Erythroblast (primary cell): ENCODE measurements at regions not wholly inside any gene's neighbourhood (a gene's known extent, or its start where the extent isn't known, plus 50 kb on each side); places are given as distances from the start of the nearest gene placed in this dataset.

Experiments used
- GATA1 ChIP-seq: IDR thresholded peaks from 2 replicates; pipeline ENCODE4 v1.6.1; 2011; ENCODE audit warnings: low read depth, mild to moderate bottlenecking, control low read depth, low read length, moderate library complexity
- POLR2A ChIP-seq: IDR thresholded peaks from 2 replicates; pipeline ENCODE4 v1.6.1; 2011; ENCODE audit warnings: mild to moderate bottlenecking, low read length

DNA sequence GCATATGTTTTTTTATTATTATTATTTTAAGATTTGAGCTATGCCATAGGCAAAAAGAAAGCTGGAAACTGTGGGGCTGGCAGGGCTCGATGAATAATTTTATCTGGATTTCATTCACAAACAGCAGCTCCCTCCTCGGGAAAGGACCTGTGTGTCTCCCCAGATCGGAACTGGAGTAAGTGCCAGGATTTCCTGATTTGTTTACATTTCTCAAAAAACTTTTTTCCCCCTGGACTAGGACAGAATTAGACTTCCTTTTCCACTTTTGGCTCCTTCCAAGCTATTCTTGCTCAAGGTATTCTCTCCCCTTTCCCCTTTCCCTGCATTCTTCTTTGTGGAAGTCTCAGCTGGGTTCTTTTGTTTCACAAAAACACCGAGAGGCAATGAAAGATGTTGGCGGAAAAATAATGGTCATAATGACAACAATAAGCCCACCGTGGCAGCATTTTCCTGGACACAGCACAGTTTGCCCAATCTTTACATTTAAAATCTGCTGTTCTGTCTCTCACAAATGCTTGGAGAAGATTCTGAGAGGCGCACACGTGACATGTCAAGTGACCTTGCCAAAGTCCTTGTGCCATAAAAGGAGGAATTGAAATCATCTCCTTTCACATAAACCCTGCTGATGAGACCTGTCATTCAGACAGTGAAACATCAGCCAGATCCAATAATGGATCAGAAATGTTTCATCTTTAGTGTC lies 85.8 kb upstream of the PREP start:
- TF ChIP-seq POLR2A (no peak), GATA1 (no peak)
